ENCODE measurements at regions not wholly inside any gene's neighbourhood (a gene's known extent, or its start where the extent isn't known, plus 50 kb on each side); places are given as distances from the start of the nearest gene placed in this dataset.
"Not testable (repeated sequence)": the region's sequence is repeated elsewhere in the genome, so short reads cannot be mapped to it uniquely, and the experiment has no call there.

DNA sequence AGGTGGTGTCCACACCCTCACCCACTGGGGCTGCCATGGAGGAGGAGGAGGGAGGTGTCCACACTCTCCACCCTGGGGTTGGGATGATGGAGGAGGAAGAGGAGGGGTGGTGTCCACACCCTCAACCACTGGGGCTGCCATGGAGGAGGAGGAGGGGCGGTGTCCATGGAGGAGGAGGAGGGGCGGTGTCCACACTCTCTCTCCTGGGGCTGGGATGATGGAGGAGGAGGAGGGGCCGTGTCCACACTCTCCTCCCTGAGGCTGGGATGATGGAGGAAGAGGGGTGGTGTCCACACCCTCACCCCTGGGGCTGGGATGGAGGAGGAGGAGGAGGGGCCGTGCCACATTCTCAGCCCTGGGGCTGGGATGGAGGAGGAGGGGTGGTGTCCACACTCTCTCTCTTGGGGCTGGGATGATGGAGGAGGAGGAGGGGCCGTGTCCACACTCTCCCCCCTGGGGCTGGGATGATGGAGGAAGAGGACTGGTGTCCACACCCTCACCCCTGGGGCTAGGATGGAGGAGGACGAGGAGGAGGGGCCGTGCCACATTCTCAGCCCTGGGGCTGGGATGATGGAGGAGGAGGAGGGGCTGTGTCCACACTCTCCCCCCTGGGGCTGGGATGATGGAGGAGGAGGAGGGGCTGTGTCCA is 231.7 kb downstream of the CRLF2 start:
- Histone ChIP-seq H3K4me3 (no peak overlapping the region), H3K36me3 (no peaks in the 10 kb centered on the region), H3K4me1 (no peaks in the 10 kb centered on the region), H3K27ac (no peak overlapping the region), H3K9me3 (no peaks in the 10 kb centered on the region), H3K27me3 (no peaks in the 10 kb centered on the region)
- TF ChIP-seq, protein P1, sequence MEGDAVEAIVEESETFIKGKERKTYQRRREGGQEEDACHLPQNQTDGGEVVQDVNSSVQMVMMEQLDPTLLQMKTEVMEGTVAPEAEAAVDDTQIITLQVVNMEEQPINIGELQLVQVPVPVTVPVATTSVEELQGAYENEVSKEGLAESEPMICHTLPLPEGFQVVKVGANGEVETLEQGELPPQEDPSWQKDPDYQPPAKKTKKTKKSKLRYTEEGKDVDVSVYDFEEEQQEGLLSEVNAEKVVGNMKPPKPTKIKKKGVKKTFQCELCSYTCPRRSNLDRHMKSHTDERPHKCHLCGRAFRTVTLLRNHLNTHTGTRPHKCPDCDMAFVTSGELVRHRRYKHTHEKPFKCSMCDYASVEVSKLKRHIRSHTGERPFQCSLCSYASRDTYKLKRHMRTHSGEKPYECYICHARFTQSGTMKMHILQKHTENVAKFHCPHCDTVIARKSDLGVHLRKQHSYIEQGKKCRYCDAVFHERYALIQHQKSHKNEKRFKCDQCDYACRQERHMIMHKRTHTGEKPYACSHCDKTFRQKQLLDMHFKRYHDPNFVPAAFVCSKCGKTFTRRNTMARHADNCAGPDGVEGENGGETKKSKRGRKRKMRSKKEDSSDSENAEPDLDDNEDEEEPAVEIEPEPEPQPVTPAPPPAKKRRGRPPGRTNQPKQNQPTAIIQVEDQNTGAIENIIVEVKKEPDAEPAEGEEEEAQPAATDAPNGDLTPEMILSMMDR (IDR thresholded peaks at IDR 0.05) = no peak
- ATAC-seq = no peak
- no peak for FAIRE-seq
- 36 to 58% methylated on average over 6 to 7 of the region's 7 CpGs for WGBS, 2 donors
- DNase-seq = peak in 1 of 6 donors; percentile 30
- intact Hi-C loops (cut with DNase I) = no loop called here

DNA sequence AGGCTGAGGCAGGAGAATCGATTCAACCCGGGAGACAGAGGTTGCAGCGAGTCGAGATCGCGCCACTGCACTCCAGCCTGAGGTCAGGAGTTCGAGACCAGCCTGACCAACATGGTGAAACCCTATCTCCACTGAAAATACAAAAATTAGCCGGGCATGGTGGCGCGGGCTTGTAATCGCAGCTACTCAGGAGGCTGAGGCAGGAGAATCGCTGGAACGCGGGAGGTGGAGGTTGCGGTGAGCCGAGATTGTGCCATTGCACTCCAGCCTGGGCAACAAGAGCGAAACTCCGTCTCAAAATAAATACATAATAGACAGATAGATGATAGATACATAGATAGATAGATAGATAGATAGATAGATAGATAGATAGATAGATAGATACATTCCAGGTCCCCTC is 233.3 kb downstream of the CRLF2 start:
- H3K27me3 ChIP-seq; ATAC-seq; H3K4me1 ChIP-seq; H3K36me3 ChIP-seq; H3K27ac ChIP-seq; FAIRE-seq; H3K4me3 ChIP-seq; H3K9me3 ChIP-seq; intact Hi-C loops (cut with DNase I): not testable (repeated sequence)
- WGBS, 2 donors = 85 to 92% methylated on average over 18 of the region's 18 CpGs
- DNase-seq = peak in 1 of 6 donors; percentile 16

DNA sequence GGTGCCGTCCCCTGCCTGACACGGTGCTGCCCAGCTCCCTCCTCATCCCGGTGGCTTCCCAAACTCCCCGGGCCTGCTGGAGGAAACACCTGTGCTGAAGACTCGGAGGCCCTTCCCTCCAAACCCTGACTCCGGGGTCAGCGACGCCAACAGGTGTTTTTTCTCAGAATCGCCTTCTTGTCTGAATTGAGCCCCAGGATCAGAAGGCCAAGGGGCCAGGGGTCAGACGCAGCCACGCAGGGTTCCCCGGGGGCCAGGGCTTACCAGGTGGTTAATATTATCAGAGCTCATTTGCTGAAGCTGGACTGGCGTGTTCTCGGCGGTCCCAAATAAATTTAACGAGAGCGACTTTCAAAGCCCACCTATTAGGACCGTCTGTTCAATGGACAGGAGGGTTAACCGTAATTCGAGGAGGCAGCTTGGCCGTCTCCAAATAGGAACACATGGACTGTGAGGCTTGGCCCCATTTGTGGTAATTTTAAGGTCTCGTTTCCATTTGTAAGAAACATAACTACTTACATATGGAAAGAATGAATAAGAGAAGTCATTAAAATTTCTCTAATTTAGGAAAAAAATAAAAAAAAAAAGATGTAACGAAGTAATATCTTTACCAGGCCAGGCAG is 239.3 kb downstream of the CRLF2 start:
- 59 to 68% methylated on average over 23 of the region's 23 CpGs for WGBS, 2 donors
- no peak overlapping the region for H3K27ac ChIP-seq
- TF ChIP-seq, protein P1 (IDR thresholded peaks at IDR 0.05) = no peak
- no peaks in the 10 kb centered on the region for H3K27me3 ChIP-seq
- no peaks in the 10 kb centered on the region for H3K9me3 ChIP-seq
- H3K36me3 ChIP-seq = no peaks in the 10 kb centered on the region
- FAIRE-seq = no peak
- no peak for DNase-seq
- no peak for ATAC-seq
- H3K4me3 ChIP-seq = no peak overlapping the region
- H3K4me1 ChIP-seq = no peaks in the 10 kb centered on the region
- intact Hi-C loops (cut with DNase I) = no loop called here

DNA sequence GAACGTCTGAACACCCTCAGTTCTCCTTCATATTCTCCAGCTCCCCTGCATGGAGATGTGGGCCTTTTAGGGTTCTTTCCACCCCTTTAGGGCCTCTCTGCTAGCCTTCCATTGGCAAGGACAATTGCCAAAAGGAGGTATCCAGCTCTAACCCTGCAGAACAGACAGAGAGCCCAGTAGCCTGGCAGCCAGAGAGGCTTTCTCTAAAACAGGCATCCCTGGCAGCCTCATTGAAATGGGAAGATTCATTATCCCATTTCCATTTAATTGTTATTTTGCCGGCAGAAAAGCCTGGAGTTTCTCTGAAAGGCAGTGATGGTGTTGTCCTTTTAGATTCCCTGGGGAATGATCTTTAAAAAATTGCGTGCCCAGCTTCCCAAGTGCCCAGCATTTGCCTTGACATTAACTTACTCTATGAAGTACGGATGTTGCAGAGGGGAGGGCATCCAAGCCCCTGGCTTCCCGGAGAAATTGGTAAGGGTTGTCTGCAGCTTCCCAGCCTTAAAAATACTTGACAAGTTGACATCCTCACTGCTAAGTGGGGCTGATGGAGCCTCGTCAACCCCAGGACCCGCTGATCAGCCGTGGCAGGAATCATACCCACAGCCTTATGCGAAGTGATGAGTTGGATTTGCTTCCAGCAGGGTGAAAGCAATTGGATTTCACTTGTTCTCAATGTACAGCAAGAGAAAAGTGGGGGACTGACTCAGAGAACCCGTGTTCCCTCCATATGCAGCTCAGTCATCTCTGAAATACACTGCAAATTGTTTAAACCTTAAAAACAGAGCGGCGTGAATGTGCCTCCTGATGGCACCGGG is 244.1 kb downstream of the CRLF2 start:
- Histone ChIP-seq H3K36me3 (no peaks in the 10 kb centered on the region), H3K27me3 (no peaks in the 10 kb centered on the region), H3K4me3 (no peak overlapping the region), H3K27ac (no peak overlapping the region), H3K9me3 (no peaks in the 10 kb centered on the region), H3K4me1 (no peaks in the 10 kb centered on the region)
- intact Hi-C loops (cut with DNase I) = no loop called here
- TF ChIP-seq, protein P1 (IDR thresholded peaks at IDR 0.05) = no peak
- FAIRE-seq (no peak), ATAC-seq (no peak), DNase-seq (no peak)
- 55 to 61% methylated on average over 13 of the region's 13 CpGs for WGBS, 2 donors

DNA sequence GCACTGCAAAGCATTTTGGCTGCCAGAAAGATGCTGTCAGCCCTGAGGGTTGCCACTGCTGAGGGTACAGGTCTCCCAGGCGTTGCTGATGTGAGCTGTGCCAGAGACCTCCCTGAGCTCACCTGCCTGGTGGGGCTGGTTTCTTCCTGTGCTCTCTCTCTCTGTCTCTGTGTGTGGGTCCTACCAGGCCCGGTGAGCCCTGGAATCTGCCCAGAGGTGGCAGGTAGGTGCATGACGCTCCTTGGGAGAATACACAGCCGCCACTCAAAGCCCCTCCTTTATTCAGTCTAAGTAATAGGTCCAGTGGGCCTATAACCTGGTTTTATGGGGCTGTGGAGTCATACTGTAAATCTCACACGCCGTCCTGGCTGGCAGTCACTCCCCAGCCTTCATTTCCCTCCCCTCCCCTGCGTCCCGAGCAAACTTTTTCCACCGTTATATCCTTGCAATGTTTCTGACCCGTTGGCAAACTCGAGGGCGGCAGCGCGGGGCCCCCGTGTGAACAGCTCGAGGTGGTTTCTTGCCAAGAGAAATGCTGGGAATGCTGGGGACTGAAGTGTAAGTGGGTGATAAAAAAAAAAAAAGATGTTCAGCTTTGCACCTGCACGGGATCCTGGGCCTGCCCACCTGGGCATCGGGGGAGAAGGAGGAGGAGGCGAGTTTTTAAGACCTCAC is 245.9 kb downstream of the CRLF2 start:
- Histone ChIP-seq H3K27ac (no peak overlapping the region), H3K36me3 (no peaks in the 10 kb centered on the region), H3K27me3 (no peaks in the 10 kb centered on the region), H3K4me3 (no peak overlapping the region), H3K4me1 (no peaks in the 10 kb centered on the region), H3K9me3 (no peaks in the 10 kb centered on the region)
- FAIRE-seq (no peak), ATAC-seq (no peak), DNase-seq (no peak)
- TF ChIP-seq, protein P1 (IDR thresholded peaks at IDR 0.05) = no peak
- 57 to 60% methylated on average over 19 of the region's 19 CpGs for WGBS, 2 donors
- intact Hi-C loops (cut with DNase I) = no loop called here
